SK-N-SH treated with all-trans-retinoic acid at 6 μM for 48 hours (cell line): ENCODE measurements at regions not wholly inside any gene's neighbourhood (a gene's known extent, or its start where the extent isn't known, plus 50 kb on each side); places are given as distances from the start of the nearest gene placed in this dataset.

ENCODE experiments used
- PATZ1 ChIP-seq: fragments of 250-450 bp; sonication (Bioruptor Pico); IDR thresholded peaks from 2 replicates; pipeline ENCODE4 v1.8.0; 2020; ENCODE audit warnings: mild to moderate bottlenecking, moderate library complexity, borderline replicate concordance
- RARB ChIP-seq: fragments of 250-450 bp; sonication (Bioruptor Pico); IDR thresholded peaks from 2 replicates; pipeline ENCODE4 v1.8.0; 2021; ENCODE audit warnings: mild to moderate bottlenecking, moderate library complexity
- ZNF565 ChIP-seq: fragments of 450-650 bp; formaldehyde crosslinking; conservative IDR thresholded peaks from 2 replicates; pipeline ENCODE4 v1.5.0; 2020; ENCODE audit warnings: low read depth, mild to moderate bottlenecking, moderate library complexity

- TF ChIP-seq RARB (CRISPR knock-in tag) = no peak
- no peak for TF ChIP-seq PATZ1 (CRISPR knock-in tag)
- no peak for TF ChIP-seq ZNF565 (CRISPR knock-in tag)
Measured at GRCh38 chr5:158159621-158160020, 300.7 kb upstream of the CLINT1 start.
